Esophagus muscularis mucosa (tissue), 4 donors: ENCODE measurements at regions not wholly inside any gene's neighbourhood (a gene's known extent, or its start where the extent isn't known, plus 50 kb on each side); places are given as distances from the start of the nearest gene placed in this dataset.

Experiments
- DNase-seq: peaks from one replicate; pipeline ENCODE4 v3.0.0-alpha.2; 2017; ENCODE audit errors: extremely low spot score
- H3K27ac ChIP-seq, 4 donors: fragments of 200-600 bp; sonication (generic); replicated peaks in 1 of 4; 1 replicate in 3 of 4; 2 replicates in 1 of 4; pipeline ENCODE4 v1.5.1; 2016 to 2019; ENCODE audit warnings: mild to moderate bottlenecking in 1 of 4
- H3K27me3 ChIP-seq, 4 donors: fragments of 200-600 bp; sonication (generic); one replicate each; pipeline versions ENCODE4 v1.5.1 to v1.6.0; 2016 to 2019
- H3K36me3 ChIP-seq, 4 donors: fragments of 200-600 bp; sonication (generic); one replicate each; pipeline ENCODE4 v1.5.1; 2016 to 2019
- H3K4me1 ChIP-seq, 4 donors: fragments of 200-600 bp; sonication (generic); one replicate each; pipeline ENCODE4 v1.5.1; 2016 to 2019
- H3K4me3 ChIP-seq, 4 donors: fragments of 200-600 bp; sonication (generic); 1 replicate in 2 of 4; 2 replicates in 2 of 4; pipeline ENCODE4 v1.5.1; 2016 to 2019; ENCODE audit warnings: mild to moderate bottlenecking in 4 of 4, moderate library complexity in 1 of 4
- H3K9me3 ChIP-seq, 4 donors: fragments of 200-600 bp; sonication (generic); 1 replicate in 3 of 4; 2 replicates in 1 of 4; pipeline ENCODE4 v1.5.1; 2016 to 2019
- CTCF ChIP-seq, 3 experiments: fragments of 200-600 bp in 2 of 3; fragments of 450-650 bp in 1 of 3; sonication (generic) in 2 of 3; IDR thresholded peaks; one replicate each; pipeline ENCODE4 v1.5.1; 2017 to 2019; ENCODE audit warnings: antibody characterized with exemption in 3 of 3, mild to moderate bottlenecking in 2 of 3, moderate library complexity in 1 of 3
- EP300 ChIP-seq: sonication (generic); formaldehyde crosslinking; IDR thresholded peaks from one replicate; pipeline ENCODE4 v1.6.1; 2017; ENCODE audit warnings: antibody characterized with exemption
- POLR2A ChIP-seq: fragments of 450-650 bp; IDR thresholded peaks from one replicate; pipeline ENCODE4 v1.6.1; 2017; ENCODE audit warnings: antibody characterized with exemption, moderate library complexity, mild to moderate bottlenecking, low read depth
- POLR2AphosphoS5 ChIP-seq, 2 donors: sonication (generic); formaldehyde crosslinking; IDR thresholded peaks; one replicate each; pipeline ENCODE4 v1.6.1; 2017; ENCODE audit warnings: antibody characterized with exemption in 2 of 2
- WGBS: methylation state at CpG from one replicate; pipeline ENCODE4 v1.1.5; 2018; 5-methylcytosine and 5-hydroxymethylcytosine counted together
- intact Hi-C: fragments of 100-400 bp; cut with DNase I; formaldehyde crosslinking; loops from one replicate; pipeline ENCODE4 v1.15.1; 2023

- H3K36me3 ChIP-seq: no peaks in the 10 kb centered on the region
- intact Hi-C loops: no loop called here
- H3K4me3 ChIP-seq: no peak overlapping the region
- no peak for DNase-seq
- TF ChIP-seq POLR2A: no peak
- TF ChIP-seq POLR2AphosphoS5 (IDR thresholded peaks at IDR 0.05): no peak
- TF ChIP-seq EP300: no peak
- no peak for TF ChIP-seq CTCF (IDR thresholded peaks at IDR 0.05)
- no peaks in the 10 kb centered on the region for H3K27me3 ChIP-seq
- peaks cover 0 to 7% (median 0%) of the 10 kb centered on the region in 4 donors for H3K9me3 ChIP-seq
- no peak overlapping the region for H3K27ac ChIP-seq
- peaks cover 0 to 13% (median 8%) of the 10 kb centered on the region in 4 donors for H3K4me1 ChIP-seq
- WGBS: 98% methylated on average over 2 of the region's 2 CpGs
Observed at GRCh38 chr9:82417501-82417900, 428.9 kb downstream of the SPATA31D1 start.

GRCh38 chr9:82418334-82418733 lies 429.8 kb downstream of the SPATA31D1 start:
- H3K27me3 ChIP-seq: no peaks in the 10 kb centered on the region
- no peak overlapping the region for H3K4me3 ChIP-seq
- 77% methylated on average over 6 of the region's 6 CpGs for WGBS
- TF ChIP-seq POLR2A (no peak), CTCF (IDR thresholded peaks at IDR 0.05) (no peak), EP300 (no peak), POLR2AphosphoS5 (IDR thresholded peaks at IDR 0.05) (no peak)
- no peak overlapping the region for H3K27ac ChIP-seq
- H3K9me3 ChIP-seq: peaks cover 0 to 7% (median 0%) of the 10 kb centered on the region in 4 donors
- intact Hi-C loops: no loop called here
- peaks cover 0 to 22% (median 12%) of the 10 kb centered on the region in 4 donors for H3K4me1 ChIP-seq
- no peak for DNase-seq
- H3K36me3 ChIP-seq: no peaks in the 10 kb centered on the region

- H3K9me3 ChIP-seq: no peaks in the 10 kb centered on the region
- intact Hi-C loops: no loop called here
- no peak for DNase-seq
- TF ChIP-seq POLR2AphosphoS5 (IDR thresholded peaks at IDR 0.05): no peak
- TF ChIP-seq POLR2A: no peak
- TF ChIP-seq CTCF (IDR thresholded peaks at IDR 0.05): no peak
- TF ChIP-seq EP300: no peak
- no peak overlapping the region for H3K4me3 ChIP-seq
- no peak overlapping the region for H3K27ac ChIP-seq
- H3K36me3 ChIP-seq: no peaks in the 10 kb centered on the region
- no peaks in the 10 kb centered on the region for H3K27me3 ChIP-seq
- peaks cover 0 to 27% (median 12%) of the 10 kb centered on the region in 4 donors for H3K4me1 ChIP-seq
- 80% methylated on average over 3 of the region's 3 CpGs for WGBS
Observed at GRCh38 chr9:82419696-82420486, 431.3 kb downstream of the SPATA31D1 start.

GRCh38 chr9:82421498-82421897 lies 432.9 kb downstream of the SPATA31D1 start:
- WGBS: 39% methylated on average over 6 of the region's 6 CpGs
- no peak for TF ChIP-seq POLR2A
- no peak overlapping the region for H3K27ac ChIP-seq
- intact Hi-C loops: no loop called here
- no peak overlapping the region for H3K4me3 ChIP-seq
- H3K9me3 ChIP-seq: no peaks in the 10 kb centered on the region
- no peaks in the 10 kb centered on the region for H3K27me3 ChIP-seq
- H3K4me1 ChIP-seq: peaks cover 0 to 27% (median 12%) of the 10 kb centered on the region in 4 donors
- H3K36me3 ChIP-seq: no peaks in the 10 kb centered on the region
- no peak for DNase-seq

- intact Hi-C loops: no loop called here
- H3K4me3 ChIP-seq: no peak overlapping the region
- 70% methylated on average over 4 of the region's 4 CpGs for whole genome bisulfite sequencing
- no peaks in the 10 kb centered on the region for H3K9me3 ChIP-seq
- no peak for DNase-seq
- no peaks in the 10 kb centered on the region for H3K27me3 ChIP-seq
- H3K4me1 ChIP-seq: peaks cover 0 to 27% (median 12%) of the 10 kb centered on the region in 4 donors
- TF ChIP-seq CTCF (IDR thresholded peaks at IDR 0.05) (no peak), POLR2AphosphoS5 (IDR thresholded peaks at IDR 0.05) (no peak), EP300 (no peak), POLR2A (no peak)
- no peak overlapping the region for H3K27ac ChIP-seq
- no peaks in the 10 kb centered on the region for H3K36me3 ChIP-seq
Observed at GRCh38 chr9:82423700-82424099, 435.1 kb downstream of the SPATA31D1 start.
